ENCODE measurements at regions not wholly inside any gene's neighbourhood (a gene's known extent, or its start where the extent isn't known, plus 50 kb on each side); places are given as distances from the start of the nearest gene placed in this dataset.

DNA sequence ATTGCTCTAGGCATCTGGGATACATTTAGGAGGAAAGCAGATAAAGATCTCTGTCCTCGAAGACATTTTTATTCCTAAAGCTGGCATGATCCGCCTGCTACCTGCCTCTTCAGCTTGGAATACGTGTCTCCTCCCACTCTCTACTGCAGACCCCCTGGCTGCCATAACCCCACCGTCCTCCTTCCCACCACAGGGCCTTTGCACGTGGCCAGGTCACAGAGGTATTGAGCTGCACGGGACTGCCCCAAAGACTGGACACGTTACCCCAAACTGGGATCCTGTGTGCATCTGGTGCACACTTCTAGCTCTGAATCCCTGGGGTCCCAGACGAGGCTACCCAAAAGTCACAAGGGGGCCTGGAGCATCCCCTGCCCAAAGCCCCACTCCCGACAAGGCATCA, 351.2 kb upstream of the EEF2KMT start:
- DNase-seq, result no peak

GRCh38 chr16:5447734-5448133, 350.1 kb upstream of the EEF2KMT start:
- DNase-seq, result no peak

GRCh38 chr16:5446623-5447240, 349.1 kb upstream of the EEF2KMT start:
- DNase-seq, result no peak

GRCh38 chr16:5444189-5444588, 346.6 kb upstream of the EEF2KMT start:
- no peak for DNase-seq

GRCh38 chr16:5442986-5443385, 345.4 kb upstream of the EEF2KMT start:
- DNase-seq, result no peak

DNA sequence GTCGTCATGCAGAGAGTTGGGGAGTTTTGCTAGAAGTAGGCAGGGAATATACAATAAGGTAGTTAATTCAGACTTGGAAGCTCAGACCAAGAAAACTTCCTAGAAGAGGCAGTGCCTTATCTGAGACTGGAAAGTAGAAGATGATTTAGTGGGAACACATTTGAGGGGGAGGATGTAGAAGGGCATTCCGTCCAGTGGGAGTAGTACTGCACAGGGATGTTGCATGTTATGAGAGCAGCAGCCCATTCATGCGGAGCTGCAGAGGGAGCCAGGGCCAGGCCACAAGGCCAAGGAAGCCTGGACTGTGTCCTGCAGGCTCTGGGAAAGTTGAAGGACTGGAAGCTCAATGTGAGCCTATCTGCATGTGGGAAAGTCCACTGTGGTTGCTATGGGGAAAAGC, 344.5 kb upstream of the EEF2KMT start:
- no peak for DNase-seq

DNA sequence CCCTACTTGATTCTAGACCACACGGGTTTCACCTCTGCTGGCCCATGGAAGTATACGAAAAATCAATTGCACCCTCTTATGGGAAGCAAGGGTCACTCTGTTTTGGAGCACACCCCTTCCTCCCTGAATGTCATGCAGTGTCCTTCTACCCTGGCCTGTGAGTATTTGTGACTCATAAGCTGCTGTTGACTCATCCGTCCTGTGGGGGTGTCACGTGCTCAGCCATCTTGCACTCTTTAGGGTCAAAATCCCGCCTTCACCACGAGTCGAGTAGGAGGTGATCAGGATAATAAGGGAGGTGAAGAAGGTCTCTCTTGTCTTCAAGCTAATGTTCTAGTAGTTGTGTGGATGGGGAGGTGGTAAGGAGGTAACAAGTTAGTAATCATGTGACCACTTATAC, 341.0 kb upstream of the EEF2KMT start:
- DNase-seq, result no peak

DNA sequence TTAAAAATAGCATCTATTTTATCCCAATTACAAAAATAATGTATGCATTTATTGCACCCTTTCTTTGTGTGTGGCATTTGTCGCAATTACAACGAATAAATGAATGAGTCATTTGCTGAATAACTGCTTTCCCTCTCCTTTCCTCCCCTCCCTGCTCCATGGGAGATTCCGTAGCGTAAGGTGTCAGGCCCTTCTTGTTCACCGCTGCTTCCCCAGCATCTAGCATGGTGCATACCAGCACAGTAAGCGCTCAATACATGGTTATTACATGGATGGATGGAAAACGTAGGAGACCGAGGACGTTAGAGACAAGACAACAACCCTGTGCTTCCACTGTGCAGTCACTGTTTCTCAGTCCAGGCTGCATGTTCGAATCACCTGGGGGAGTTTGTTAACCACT, 336.0 kb upstream of the EEF2KMT start:
- no peak for DNase-seq

DNA sequence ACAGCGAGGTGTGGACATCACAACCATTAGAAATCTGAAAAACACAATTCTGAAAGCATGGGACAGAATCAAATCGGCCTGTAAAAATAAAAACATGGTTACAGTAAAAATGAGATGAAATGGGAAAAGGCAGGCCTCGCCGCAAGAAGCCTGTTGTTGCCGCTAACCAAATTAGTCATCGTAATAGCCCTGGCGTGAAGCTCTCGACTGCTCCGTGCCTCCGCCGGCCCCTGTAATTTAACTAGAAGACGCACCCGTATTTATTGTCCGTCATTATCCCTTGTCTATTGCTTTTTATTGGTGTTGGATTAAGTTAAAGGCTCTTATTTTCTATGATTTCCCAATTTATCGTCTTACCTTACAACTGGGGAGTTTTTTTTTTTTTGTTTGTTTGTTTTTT, 334.6 kb upstream of the EEF2KMT start:
- no peak for DNase-seq

- DNase-seq, result no peak
Observed at GRCh38 chr16:5430598-5430997, 333.0 kb upstream of the EEF2KMT start.

GRCh38 chr16:5428932-5429331, 331.3 kb upstream of the EEF2KMT start:
- DNase-seq, result no peak

GRCh38 chr16:5427571-5427970, 330.0 kb upstream of the EEF2KMT start:
- DNase-seq, result no peak

- DNase-seq, result no peak
Observed at GRCh38 chr16:5422643-5423496, 325.3 kb upstream of the EEF2KMT start.

- no peak for DNase-seq
Observed at GRCh38 chr16:5422047-5422446, 324.5 kb upstream of the EEF2KMT start.

DNA sequence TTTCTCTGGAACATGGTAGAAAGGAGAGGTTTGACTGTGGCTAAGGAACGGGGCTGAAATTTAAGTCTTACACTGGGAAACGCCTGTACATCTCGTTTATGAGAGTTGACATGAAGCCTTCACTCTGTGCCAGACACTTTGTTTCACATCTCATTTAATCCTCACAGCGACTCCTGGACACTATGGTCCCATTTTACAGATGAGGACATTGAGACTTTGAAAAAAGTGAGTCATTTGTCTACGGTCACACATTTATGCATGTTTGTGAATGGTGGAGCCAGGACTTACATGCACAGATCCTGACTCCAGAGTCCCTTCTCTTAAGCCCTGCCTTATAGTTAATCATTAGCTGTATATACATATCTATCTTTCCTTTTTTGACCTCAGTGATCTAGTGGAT, 318.4 kb upstream of the EEF2KMT start:
- DNase-seq, result no peak

GRCh38 chr16:5415123-5415522, 317.5 kb upstream of the EEF2KMT start:
- DNase-seq, result no peak

- DNase-seq, result no peak
Observed at GRCh38 chr16:5412731-5413130, 315.1 kb upstream of the EEF2KMT start.

GRCh38 chr16:5398203-5398602, 300.6 kb upstream of the EEF2KMT start:
- no peak for DNase-seq

- no peak for DNase-seq
Observed at GRCh38 chr16:5396880-5397279, 299.3 kb upstream of the EEF2KMT start.

GRCh38 chr16:5393070-5393469, 295.5 kb upstream of the EEF2KMT start:
- no peak for DNase-seq

- DNase-seq, result no peak
Observed at GRCh38 chr16:5386989-5387388, 289.4 kb upstream of the EEF2KMT start.

DNA sequence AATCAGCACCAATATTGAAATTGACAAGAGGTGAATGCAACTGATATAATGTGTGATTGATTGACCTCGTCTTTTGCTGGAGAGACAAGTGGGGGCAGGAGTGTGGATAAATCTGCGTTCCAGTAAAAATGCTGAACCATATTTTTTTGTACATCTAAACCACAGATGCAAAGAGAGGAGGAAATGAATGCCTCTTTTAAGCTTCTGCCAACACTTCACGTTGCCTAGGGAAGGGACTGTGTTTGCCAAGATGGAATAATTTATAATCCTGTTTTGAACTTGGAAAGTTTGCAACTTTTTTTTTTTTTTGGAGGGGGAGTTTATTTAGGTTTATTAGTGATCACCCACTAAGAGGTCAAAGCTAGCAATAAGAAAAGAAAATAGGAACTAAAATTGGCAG, 288.2 kb upstream of the EEF2KMT start:
- no peak for DNase-seq

DNA sequence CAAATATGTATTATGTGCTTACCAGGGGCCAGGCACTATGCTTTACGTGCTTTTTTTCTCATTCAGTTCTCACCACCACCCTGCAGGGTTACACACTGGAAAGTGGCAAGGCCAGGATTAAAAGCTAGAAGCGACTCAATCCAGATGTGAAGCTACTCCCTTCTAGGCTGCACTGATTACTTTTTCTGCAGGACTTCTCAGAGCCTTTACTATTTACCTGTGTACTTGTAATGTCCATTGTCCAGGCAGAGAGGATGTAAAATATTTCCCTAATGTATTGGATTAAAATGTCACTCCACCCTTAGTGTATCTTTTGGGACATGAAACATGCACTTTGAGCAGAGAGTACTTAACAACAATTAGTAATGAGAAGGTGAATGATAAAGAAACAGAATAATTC, 287.5 kb upstream of the EEF2KMT start:
- no peak for DNase-seq

DNA sequence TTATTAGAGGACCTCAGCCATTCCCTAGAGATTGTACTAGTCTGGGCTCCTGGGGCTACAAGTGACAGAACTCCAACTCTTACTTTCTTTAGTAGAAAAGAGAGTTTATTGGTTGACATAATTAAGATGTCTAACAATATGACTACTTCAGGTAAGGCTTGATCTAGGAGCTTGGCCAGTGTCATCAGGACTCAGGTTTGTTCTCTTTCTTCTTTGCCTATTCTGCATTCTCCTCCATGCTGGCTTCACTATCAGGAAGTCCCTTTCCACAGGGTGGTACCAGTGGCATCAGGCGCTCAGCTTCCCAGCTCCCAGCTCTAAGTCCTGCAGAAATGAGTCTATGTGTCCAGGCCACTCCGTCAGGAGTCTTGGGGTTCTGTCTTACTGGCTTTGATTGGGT, 286.1 kb upstream of the EEF2KMT start:
- DNase-seq, result no peak

- DNase-seq, result no peak
Observed at GRCh38 chr16:5382484-5382883, 284.9 kb upstream of the EEF2KMT start.

Data from NCI-H1092 (cell line).